ENCODE measurements at regions not wholly inside any gene's neighbourhood (a gene's known extent, or its start where the extent isn't known, plus 50 kb on each side); places are given as distances from the start of the nearest gene placed in this dataset.

DNA sequence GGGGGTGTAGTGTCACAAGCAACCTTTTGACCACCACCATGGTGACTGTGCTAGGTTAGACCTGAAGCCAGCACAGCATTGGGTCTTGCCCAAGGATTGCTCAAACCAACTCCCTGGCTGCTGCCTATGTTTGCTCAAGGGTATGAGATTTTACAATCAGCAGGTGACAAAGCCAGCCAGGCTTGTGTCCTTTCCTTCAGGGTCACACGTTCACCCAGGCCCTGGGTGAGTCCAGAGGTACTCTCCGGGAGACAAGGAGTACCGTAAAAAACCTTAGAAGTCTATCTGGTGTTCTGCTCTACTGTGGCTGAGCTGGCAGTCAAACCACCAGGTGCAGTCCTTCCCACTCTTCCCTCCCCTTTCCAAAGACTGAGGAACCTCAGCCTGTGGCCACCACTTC lies 238.9 kb upstream of the MIS18BP1 start:
- WGBS, 2 donors = 16 to 32% methylated on average over 3 of the region's 3 CpGs
- no peaks in the 10 kb centered on the region for H3K36me3 ChIP-seq (replicated peaks in 1 of 2; ENCODE audit: insufficient read depth in 1 of 2, low read depth in 2 of 2)
- TF ChIP-seq, protein P1, sequence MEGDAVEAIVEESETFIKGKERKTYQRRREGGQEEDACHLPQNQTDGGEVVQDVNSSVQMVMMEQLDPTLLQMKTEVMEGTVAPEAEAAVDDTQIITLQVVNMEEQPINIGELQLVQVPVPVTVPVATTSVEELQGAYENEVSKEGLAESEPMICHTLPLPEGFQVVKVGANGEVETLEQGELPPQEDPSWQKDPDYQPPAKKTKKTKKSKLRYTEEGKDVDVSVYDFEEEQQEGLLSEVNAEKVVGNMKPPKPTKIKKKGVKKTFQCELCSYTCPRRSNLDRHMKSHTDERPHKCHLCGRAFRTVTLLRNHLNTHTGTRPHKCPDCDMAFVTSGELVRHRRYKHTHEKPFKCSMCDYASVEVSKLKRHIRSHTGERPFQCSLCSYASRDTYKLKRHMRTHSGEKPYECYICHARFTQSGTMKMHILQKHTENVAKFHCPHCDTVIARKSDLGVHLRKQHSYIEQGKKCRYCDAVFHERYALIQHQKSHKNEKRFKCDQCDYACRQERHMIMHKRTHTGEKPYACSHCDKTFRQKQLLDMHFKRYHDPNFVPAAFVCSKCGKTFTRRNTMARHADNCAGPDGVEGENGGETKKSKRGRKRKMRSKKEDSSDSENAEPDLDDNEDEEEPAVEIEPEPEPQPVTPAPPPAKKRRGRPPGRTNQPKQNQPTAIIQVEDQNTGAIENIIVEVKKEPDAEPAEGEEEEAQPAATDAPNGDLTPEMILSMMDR (IDR thresholded peaks at IDR 0.05) = no peak
- TF ChIP-seq POLR2A (IDR thresholded peaks at IDR 0.05) = no peak
- no peaks in the 10 kb centered on the region for H3K27me3 ChIP-seq
- peak; percentile 93 for ATAC-seq
- peaks cover 23% of the 10 kb centered on the region for H3K4me1 ChIP-seq
- DNase-seq = peak; percentile 61 to 88 (median 80)
- H3K9me3 ChIP-seq = no peaks in the 10 kb centered on the region
- H3K4me3 ChIP-seq = no peak overlapping the region
- peak overlapping the region; percentile 15 to 71 (median 30) for H3K27ac ChIP-seq
- intact Hi-C loops (cut with DNase I) = no loop called here

DNA sequence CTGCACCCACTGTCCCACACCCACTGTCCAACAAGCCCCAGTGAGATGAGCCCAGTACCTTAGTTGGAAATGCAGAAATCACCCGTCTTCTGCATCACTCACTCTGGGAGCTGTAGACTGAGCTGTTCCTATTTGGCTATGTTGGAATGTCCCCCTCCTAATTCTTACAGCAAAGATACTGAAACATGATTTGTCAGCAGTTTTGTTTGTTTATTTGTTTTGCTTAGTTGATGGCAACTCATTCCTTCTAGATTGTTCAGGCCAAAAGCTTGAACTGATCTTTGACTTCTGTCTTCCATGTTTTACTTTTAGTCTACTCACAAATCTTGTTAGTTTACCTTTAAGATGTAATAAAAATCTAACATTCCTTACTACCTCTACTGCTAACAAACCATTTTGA lies 233.6 kb upstream of the MIS18BP1 start:
- Histone ChIP-seq H3K36me3 (replicated peaks in 1 of 2; ENCODE audit: insufficient read depth in 1 of 2, low read depth in 2 of 2) (no peaks in the 10 kb centered on the region), H3K27ac (no peak overlapping the region), H3K9me3 (no peaks in the 10 kb centered on the region), H3K4me1 (peaks cover 7% of the 10 kb centered on the region), H3K4me3 (no peak overlapping the region), H3K27me3 (no peaks in the 10 kb centered on the region)
- ATAC-seq (no peak), DNase-seq (no peak)
- TF ChIP-seq, protein P1 (IDR thresholded peaks at IDR 0.05) = no peak
- TF ChIP-seq POLR2A (IDR thresholded peaks at IDR 0.05) = no peak
- intact Hi-C loops (cut with DNase I) = no loop called here
- 73 to 82% methylated on average over 1 of the region's 1 CpG for WGBS, 2 donors

DNA sequence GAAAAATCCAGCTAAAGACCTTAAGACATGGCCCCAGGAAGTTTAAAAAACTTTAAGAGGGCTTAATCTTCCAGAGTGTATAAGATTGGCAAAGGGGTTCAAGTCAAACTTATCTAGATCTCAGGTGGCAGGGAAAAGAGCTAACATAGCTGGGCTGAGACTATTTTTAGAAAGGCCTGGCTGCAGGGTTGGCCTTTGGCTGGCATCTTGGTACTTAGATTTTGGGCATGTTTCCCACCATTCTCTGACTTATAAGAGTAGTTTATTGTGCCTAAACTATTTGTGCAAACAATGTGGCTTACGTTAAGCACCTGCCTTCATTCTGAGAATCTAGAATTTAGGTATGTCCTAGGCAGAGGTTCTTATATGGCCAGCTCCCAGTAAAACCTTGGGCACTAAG lies 214.0 kb upstream of the MIS18BP1 start:
- ATAC-seq = no peak
- H3K27ac ChIP-seq = no peak overlapping the region
- H3K4me3 ChIP-seq = no peak overlapping the region
- H3K4me1 ChIP-seq = no peaks in the 10 kb centered on the region
- H3K9me3 ChIP-seq = no peaks in the 10 kb centered on the region
- TF ChIP-seq POLR2A (IDR thresholded peaks at IDR 0.05) = no peak
- TF ChIP-seq, protein P1 (IDR thresholded peaks at IDR 0.05) = no peak
- intact Hi-C loops (cut with DNase I) = no loop called here
- H3K27me3 ChIP-seq = no peaks in the 10 kb centered on the region
- peak in 1 of 4 donors; percentile 14 for DNase-seq
- 23 to 33% methylated on average over 1 of the region's 1 CpG for WGBS, 2 donors
- H3K36me3 ChIP-seq (replicated peaks in 1 of 2; ENCODE audit: insufficient read depth in 1 of 2, low read depth in 2 of 2) = no peaks in the 10 kb centered on the region

DNA sequence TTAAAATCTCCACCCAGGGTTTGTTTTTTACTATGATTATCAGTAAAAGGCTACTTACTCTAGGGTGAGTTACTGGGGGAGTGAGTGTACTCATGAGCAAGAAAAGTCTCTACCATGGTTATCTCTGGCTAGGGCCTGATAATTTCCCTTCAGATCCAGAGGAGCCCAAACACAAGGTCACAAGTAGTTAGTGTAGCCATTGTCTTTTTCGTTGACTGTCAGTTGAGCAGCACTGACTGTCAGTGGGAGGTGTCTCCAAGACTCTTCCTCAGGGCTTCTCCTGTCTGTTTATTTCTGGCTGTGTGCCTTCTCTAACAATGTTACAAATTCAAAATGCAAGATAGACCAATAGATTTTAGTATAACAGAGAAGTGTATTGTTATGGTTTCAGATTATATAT lies 181.2 kb upstream of the MIS18BP1 start:
- Histone ChIP-seq H3K27me3 (no peaks in the 10 kb centered on the region), H3K4me1 (no peaks in the 10 kb centered on the region), H3K4me3 (no peak overlapping the region), H3K36me3 (replicated peaks in 1 of 2; ENCODE audit: insufficient read depth in 1 of 2, low read depth in 2 of 2) (no peaks in the 10 kb centered on the region), H3K27ac (no peak overlapping the region), H3K9me3 (no peaks in the 10 kb centered on the region)
- no peak for ATAC-seq
- intact Hi-C loops (cut with DNase I) = no loop called here
- no peak for DNase-seq
- TF ChIP-seq, protein P1 (IDR thresholded peaks at IDR 0.05) = no peak
- no peak for TF ChIP-seq POLR2A (IDR thresholded peaks at IDR 0.05)
- 22 to 26% methylated on average over 1 of the region's 1 CpG for WGBS, 2 donors

DNA sequence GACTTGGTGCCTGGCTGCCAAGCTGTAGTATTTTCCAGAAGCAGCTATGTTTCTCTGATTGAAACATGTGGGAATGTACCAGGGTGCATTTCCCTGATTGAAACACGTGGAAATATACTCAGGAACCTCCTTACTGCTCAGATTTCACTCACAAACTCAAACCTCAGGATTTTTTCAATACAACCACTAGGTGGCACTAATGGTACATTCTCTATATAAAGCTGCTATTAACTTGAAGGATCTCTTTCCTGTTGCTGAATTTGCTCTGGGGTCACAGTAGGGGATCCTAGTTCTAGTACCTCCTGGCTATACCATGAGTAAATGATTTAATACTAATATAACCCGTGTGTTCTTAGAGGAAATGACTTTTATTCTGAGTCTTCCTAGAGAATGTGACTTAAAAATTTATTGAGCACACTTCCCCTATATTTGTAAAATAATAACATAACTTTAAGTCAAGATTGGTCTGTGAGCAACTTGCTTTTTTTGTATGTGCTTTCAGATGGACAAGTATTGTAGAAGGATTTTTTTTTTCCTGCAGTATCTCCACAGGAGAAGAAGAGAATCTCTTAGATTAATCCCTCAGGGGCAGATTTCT lies 173.8 kb upstream of the MIS18BP1 start:
- Histone ChIP-seq H3K9me3 (no peaks in the 10 kb centered on the region), H3K36me3 (replicated peaks in 1 of 2; ENCODE audit: insufficient read depth in 1 of 2, low read depth in 2 of 2) (no peaks in the 10 kb centered on the region), H3K27me3 (no peaks in the 10 kb centered on the region), H3K4me3 (no peak overlapping the region), H3K4me1 (no peaks in the 10 kb centered on the region), H3K27ac (no peak overlapping the region)
- intact Hi-C loops (cut with DNase I) = no loop called here
- DNase-seq = peak in 1 of 4 donors; percentile 20
- 0 to 2% methylated on average over 2 of the region's 2 CpGs for WGBS, 2 donors
- peak; percentile 55 for ATAC-seq
- TF ChIP-seq POLR2A (IDR thresholded peaks at IDR 0.05) = no peak
- TF ChIP-seq, protein P1 (IDR thresholded peaks at IDR 0.05) = peak; percentile 17 to 76 (median 63)
